ENCODE measurements at regions not wholly inside any gene's neighbourhood (a gene's known extent, or its start where the extent isn't known, plus 50 kb on each side); places are given as distances from the start of the nearest gene placed in this dataset.

DNA sequence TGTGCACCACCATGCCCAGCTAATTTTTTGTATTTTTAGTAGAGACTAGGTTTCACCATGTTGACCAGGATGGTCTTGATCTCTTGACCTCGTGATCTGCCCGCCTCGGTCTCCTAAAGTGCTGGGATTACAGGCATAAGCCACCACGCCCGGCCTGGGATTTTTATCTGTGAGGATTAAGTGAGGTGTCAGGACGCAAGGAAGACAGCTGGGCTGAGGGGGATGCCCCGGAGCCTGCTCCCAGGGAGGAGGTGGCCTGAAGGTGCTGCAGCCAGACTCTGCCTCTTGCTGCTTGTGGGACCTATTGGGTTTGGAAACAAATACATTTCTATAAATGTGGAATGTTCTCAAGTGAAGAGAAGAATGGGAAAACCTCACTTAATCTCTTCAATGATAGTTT lies 131.6 kb downstream of the OLFM4 start:
- H3K4me1 ChIP-seq (ENCODE audit: control insufficient read depth in 5 of 5, insufficient read depth in 5 of 5, low read length in 5 of 5), result no peaks in the 10 kb centered on the region
- TF ChIP-seq, protein P1, sequence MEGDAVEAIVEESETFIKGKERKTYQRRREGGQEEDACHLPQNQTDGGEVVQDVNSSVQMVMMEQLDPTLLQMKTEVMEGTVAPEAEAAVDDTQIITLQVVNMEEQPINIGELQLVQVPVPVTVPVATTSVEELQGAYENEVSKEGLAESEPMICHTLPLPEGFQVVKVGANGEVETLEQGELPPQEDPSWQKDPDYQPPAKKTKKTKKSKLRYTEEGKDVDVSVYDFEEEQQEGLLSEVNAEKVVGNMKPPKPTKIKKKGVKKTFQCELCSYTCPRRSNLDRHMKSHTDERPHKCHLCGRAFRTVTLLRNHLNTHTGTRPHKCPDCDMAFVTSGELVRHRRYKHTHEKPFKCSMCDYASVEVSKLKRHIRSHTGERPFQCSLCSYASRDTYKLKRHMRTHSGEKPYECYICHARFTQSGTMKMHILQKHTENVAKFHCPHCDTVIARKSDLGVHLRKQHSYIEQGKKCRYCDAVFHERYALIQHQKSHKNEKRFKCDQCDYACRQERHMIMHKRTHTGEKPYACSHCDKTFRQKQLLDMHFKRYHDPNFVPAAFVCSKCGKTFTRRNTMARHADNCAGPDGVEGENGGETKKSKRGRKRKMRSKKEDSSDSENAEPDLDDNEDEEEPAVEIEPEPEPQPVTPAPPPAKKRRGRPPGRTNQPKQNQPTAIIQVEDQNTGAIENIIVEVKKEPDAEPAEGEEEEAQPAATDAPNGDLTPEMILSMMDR (IDR thresholded peaks at IDR 0.05; ENCODE audit: control extremely low read depth, extremely low read depth), result no peak
- no peaks in the 10 kb centered on the region for H3K36me3 ChIP-seq (ENCODE audit: control insufficient read depth in 4 of 4, insufficient read depth in 4 of 4, low read length in 4 of 4)
- H3K4me3 ChIP-seq, result no peak overlapping the region
- no peak overlapping the region for H3K27ac ChIP-seq (ENCODE audit: low read depth in 1 of 2, low read length in 1 of 2)
- H3K9ac ChIP-seq (ENCODE audit: insufficient read depth in 1 of 2, low read length in 2 of 2), result no peak overlapping the region
- peaks cover 0 to 8% (median 2%) of the 10 kb centered on the region in 4 donors for H3K9me3 ChIP-seq (ENCODE audit: control insufficient read depth in 4 of 4, insufficient read depth in 3 of 4, low read length in 3 of 4)
- no peaks in the 10 kb centered on the region for H3K27me3 ChIP-seq (ENCODE audit: control insufficient read depth in 3 of 3, insufficient read depth in 3 of 3, low read length in 2 of 3)
- DNase-seq, result no peak
- 83 to 85% methylated on average over 7 of the region's 7 CpGs for WGBS, 2 donors
- no peak for ATAC-seq (ENCODE audit: insufficient read depth, low FRiP score)

- Histone ChIP-seq H3K4me3 (no peak overlapping the region), H3K36me3 (ENCODE audit: control insufficient read depth in 4 of 4, insufficient read depth in 4 of 4, low read length in 4 of 4) (no peaks in the 10 kb centered on the region), H3K27ac (ENCODE audit: low read depth in 1 of 2, low read length in 1 of 2) (no peak overlapping the region), H3K4me1 (ENCODE audit: control insufficient read depth in 5 of 5, insufficient read depth in 5 of 5, low read length in 5 of 5) (no peaks in the 10 kb centered on the region), H3K9me3 (ENCODE audit: control insufficient read depth in 4 of 4, insufficient read depth in 3 of 4, low read length in 3 of 4) (peaks cover 0 to 8% (median 2%) of the 10 kb centered on the region in 4 donors), H3K9ac (ENCODE audit: insufficient read depth in 1 of 2, low read length in 2 of 2) (no peak overlapping the region), H3K27me3 (ENCODE audit: control insufficient read depth in 3 of 3, insufficient read depth in 3 of 3, low read length in 2 of 3) (no peaks in the 10 kb centered on the region)
- 29 to 55% methylated on average over 1 of the region's 1 CpG for WGBS, 2 donors
- DNase-seq, result no peak
- TF ChIP-seq, protein P1 (IDR thresholded peaks at IDR 0.05; ENCODE audit: control extremely low read depth, extremely low read depth), result no peak
- ATAC-seq (ENCODE audit: insufficient read depth, low FRiP score), result no peak
Measured at GRCh38 chr13:53161251-53161650, 132.6 kb downstream of the OLFM4 start.

- DNase-seq (no peak), ATAC-seq (ENCODE audit: insufficient read depth, low FRiP score) (no peak)
- TF ChIP-seq, protein P1 (IDR thresholded peaks at IDR 0.05; ENCODE audit: control extremely low read depth, extremely low read depth), result no peak
- Histone ChIP-seq H3K27me3 (ENCODE audit: control insufficient read depth in 3 of 3, insufficient read depth in 3 of 3, low read length in 2 of 3) (peaks cover 0 to 2% (median 0%) of the 10 kb centered on the region in 3 donors), H3K4me3 (no peak overlapping the region), H3K36me3 (ENCODE audit: control insufficient read depth in 4 of 4, insufficient read depth in 4 of 4, low read length in 4 of 4) (no peaks in the 10 kb centered on the region), H3K9me3 (ENCODE audit: control insufficient read depth in 4 of 4, insufficient read depth in 3 of 4, low read length in 3 of 4) (peaks cover 0 to 3% (median 0%) of the 10 kb centered on the region in 4 donors), H3K27ac (ENCODE audit: low read depth in 1 of 2, low read length in 1 of 2) (no peak overlapping the region), H3K4me1 (ENCODE audit: control insufficient read depth in 5 of 5, insufficient read depth in 5 of 5, low read length in 5 of 5) (no peaks in the 10 kb centered on the region), H3K9ac (ENCODE audit: insufficient read depth in 1 of 2, low read length in 2 of 2) (no peak overlapping the region)
- WGBS, 2 donors, result 38 to 40% methylated on average over 4 of the region's 4 CpGs
Measured at GRCh38 chr13:53165261-53165660, 136.6 kb downstream of the OLFM4 start.

DNA sequence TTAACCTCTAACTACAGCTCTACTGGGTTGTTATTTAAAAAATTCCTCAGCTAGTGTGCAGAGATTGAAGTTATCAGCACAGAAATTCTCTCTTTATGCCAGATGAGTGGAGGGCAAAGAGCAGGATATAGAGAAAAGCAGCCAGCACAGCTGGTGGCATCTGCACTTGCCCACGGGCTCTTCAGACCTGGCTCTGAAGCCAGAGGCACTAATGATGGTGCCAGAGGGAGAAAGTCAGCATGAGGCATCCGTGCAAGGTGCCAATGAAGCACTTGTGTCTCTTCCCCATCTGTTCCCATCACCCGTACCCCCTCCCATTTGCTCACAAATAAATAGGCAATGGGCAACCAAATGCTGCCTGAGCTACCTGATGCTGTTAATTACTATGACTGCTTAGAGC lies 138.9 kb downstream of the OLFM4 start:
- Histone ChIP-seq H3K36me3 (ENCODE audit: control insufficient read depth in 4 of 4, insufficient read depth in 4 of 4, low read length in 4 of 4) (no peaks in the 10 kb centered on the region), H3K9me3 (ENCODE audit: control insufficient read depth in 4 of 4, insufficient read depth in 3 of 4, low read length in 3 of 4) (peaks cover 0 to 1% (median 0%) of the 10 kb centered on the region in 4 donors), H3K4me1 (ENCODE audit: control insufficient read depth in 5 of 5, insufficient read depth in 5 of 5, low read length in 5 of 5) (no peaks in the 10 kb centered on the region), H3K27ac (ENCODE audit: low read depth in 1 of 2, low read length in 1 of 2) (no peak overlapping the region), H3K9ac (ENCODE audit: insufficient read depth in 1 of 2, low read length in 2 of 2) (no peak overlapping the region), H3K27me3 (ENCODE audit: control insufficient read depth in 3 of 3, insufficient read depth in 3 of 3, low read length in 2 of 3) (peaks cover 0 to 2% (median 0%) of the 10 kb centered on the region in 3 donors), H3K4me3 (no peak overlapping the region)
- TF ChIP-seq, protein P1 (IDR thresholded peaks at IDR 0.05; ENCODE audit: control extremely low read depth, extremely low read depth), result no peak
- DNase-seq, result no peak
- ATAC-seq (ENCODE audit: insufficient read depth, low FRiP score), result no peak
- 37 to 39% methylated on average over 3 of the region's 3 CpGs for WGBS, 2 donors
